ENCODE measurements at regions not wholly inside any gene's neighbourhood (a gene's known extent, or its start where the extent isn't known, plus 50 kb on each side); places are given as distances from the start of the nearest gene placed in this dataset.

DNA sequence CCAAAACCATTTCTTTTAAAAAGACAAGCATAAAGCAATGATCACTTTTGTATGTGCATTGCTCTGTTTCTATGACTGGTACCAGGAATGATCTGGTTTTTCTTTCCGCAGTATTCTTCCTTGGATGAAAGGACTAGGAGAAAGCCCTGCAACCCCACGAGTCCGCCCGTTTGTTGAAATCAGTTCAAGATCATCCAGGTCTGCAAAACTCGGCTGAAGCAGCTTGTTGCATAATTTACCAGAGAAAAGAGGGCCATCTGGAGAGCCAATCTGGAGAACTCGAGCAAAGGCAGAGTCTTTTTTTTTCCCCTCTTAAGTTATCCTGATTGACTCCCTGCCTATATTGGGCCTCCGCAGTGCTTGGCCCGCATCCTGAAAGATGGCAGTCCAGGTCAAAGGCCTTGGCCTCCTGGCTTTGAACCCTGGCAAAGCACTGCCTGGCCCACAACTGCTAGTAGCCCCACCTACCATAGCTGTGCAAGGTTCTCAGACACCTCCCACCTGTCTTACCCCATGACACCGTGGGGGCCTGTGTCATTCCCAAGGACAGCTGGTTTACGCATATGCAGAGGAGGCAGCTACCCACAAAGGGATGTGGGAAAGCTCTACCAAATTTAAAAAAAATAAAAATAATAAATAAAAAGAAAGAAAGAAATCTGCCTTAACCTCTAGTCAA, 572.2 kb downstream of the INHBA start:
- no peak overlapping the region for H3K27ac ChIP-seq
- TF ChIP-seq, protein P1, sequence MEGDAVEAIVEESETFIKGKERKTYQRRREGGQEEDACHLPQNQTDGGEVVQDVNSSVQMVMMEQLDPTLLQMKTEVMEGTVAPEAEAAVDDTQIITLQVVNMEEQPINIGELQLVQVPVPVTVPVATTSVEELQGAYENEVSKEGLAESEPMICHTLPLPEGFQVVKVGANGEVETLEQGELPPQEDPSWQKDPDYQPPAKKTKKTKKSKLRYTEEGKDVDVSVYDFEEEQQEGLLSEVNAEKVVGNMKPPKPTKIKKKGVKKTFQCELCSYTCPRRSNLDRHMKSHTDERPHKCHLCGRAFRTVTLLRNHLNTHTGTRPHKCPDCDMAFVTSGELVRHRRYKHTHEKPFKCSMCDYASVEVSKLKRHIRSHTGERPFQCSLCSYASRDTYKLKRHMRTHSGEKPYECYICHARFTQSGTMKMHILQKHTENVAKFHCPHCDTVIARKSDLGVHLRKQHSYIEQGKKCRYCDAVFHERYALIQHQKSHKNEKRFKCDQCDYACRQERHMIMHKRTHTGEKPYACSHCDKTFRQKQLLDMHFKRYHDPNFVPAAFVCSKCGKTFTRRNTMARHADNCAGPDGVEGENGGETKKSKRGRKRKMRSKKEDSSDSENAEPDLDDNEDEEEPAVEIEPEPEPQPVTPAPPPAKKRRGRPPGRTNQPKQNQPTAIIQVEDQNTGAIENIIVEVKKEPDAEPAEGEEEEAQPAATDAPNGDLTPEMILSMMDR (IDR thresholded peaks at IDR 0.05), result no peak
- no peak for TF ChIP-seq EP300 (IDR thresholded peaks at IDR 0.05)
- TF ChIP-seq POLR2A (IDR thresholded peaks at IDR 0.05), result no peak
- no peaks in the 10 kb centered on the region for H3K9me3 ChIP-seq
- no peaks in the 10 kb centered on the region for H3K36me3 ChIP-seq
- DNase-seq, result no peak
- no peaks in the 10 kb centered on the region for H3K27me3 ChIP-seq
- no peak overlapping the region for H3K4me3 ChIP-seq
- WGBS, 3 donors, result 60 to 70% (median 69%) methylated on average over 10 of the region's 10 CpGs
- no peaks in the 10 kb centered on the region for H3K4me1 ChIP-seq (ENCODE audit: insufficient read depth)
- intact Hi-C loops (cut with DNase I), result no loop called here

DNA sequence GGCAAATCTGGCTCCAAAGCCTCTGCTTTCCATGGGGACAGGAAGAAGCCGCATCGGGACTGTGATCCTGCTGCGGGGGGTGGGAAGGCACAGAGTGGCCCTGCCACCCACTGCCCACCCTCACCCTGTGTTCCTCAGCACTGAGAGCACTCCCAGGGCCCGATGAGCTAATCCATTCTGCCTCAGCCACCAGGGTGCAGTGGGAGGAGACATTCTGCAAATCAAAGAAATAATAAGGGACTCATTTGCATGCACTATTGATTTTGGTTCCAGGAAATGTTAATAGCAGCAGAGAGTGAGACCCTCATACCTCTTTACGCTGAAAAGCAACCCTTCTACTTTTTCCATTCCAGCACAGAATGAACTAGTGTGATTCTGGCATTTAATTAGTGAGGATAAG, 572.8 kb downstream of the INHBA start:
- WGBS, 3 donors, result 85 to 88% (median 86%) methylated on average over 5 of the region's 5 CpGs
- Histone ChIP-seq H3K27me3 (no peaks in the 10 kb centered on the region), H3K9me3 (no peaks in the 10 kb centered on the region), H3K36me3 (no peaks in the 10 kb centered on the region), H3K4me1 (ENCODE audit: insufficient read depth) (no peaks in the 10 kb centered on the region), H3K27ac (no peak overlapping the region), H3K4me3 (no peak overlapping the region)
- intact Hi-C loops (cut with DNase I), result no loop called here
- TF ChIP-seq EP300 (IDR thresholded peaks at IDR 0.05), result no peak
- TF ChIP-seq POLR2A (IDR thresholded peaks at IDR 0.05), result no peak
- TF ChIP-seq, protein P1 (IDR thresholded peaks at IDR 0.05), result no peak
- DNase-seq, result no peak

DNA sequence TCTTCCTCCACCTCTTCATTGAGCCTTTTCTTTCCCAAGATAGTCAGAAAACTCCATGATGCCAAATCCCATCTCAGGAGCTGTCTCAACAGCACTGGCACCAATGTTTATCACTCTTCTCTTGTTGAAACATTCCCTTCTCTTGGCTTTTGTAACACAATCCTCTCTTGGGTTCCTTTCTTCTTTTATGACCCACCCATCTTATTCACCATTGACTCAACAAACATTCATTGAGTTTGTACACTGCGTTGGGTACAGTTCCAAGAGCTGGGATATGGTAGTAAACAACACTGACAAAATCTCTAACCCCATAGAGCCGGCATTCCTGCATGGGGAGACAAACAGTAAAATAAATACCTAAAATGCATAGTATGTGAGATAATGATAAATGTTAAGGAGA, 577.5 kb downstream of the INHBA start:
- Histone ChIP-seq H3K4me3 (no peak overlapping the region), H3K9me3 (no peaks in the 10 kb centered on the region), H3K36me3 (no peaks in the 10 kb centered on the region), H3K27ac (no peak overlapping the region), H3K27me3 (no peaks in the 10 kb centered on the region), H3K4me1 (ENCODE audit: insufficient read depth) (no peaks in the 10 kb centered on the region)
- 90 to 98% (median 93%) methylated on average over 2 of the region's 2 CpGs for WGBS, 3 donors
- intact Hi-C loops (cut with DNase I), result no loop called here
- no peak for TF ChIP-seq EP300 (IDR thresholded peaks at IDR 0.05)
- TF ChIP-seq, protein P1 (IDR thresholded peaks at IDR 0.05), result no peak
- no peak for TF ChIP-seq POLR2A (IDR thresholded peaks at IDR 0.05)
- no peak for DNase-seq

DNA sequence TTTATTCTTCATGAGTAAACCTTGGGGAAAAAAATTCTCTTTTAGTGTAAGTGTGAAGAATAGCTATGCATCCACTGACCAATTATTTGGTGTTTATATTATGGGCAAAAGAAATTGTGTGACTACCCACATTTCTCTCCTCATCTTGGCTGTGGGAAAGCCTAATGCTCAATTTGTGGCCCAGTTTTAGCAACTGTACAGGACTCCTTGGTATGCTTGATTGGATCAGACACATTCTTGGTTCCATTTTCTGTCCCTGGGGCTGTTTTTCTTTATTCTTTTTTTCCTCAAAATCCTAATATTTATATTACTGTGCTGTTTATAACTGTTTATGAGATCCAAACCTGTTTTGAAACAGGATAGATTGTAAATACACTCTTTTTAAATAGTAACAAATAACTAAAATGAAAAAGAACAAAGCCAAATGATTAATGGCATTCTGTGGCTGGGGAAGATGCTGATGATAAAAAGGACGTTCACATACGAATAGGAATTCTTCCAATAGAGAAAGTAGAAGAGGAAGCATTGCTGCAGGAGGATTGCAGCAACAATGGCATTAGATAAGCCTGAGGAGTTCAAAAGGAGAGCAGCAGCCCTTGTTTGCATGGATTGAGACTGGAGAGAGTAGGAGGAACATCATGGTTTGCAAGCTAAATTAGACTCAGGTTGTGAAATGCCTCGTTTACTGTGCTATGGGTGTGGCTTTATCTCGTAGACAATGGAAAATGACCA, 580.5 kb downstream of the INHBA start:
- Histone ChIP-seq H3K36me3 (no peaks in the 10 kb centered on the region), H3K9me3 (no peaks in the 10 kb centered on the region), H3K4me3 (no peak overlapping the region), H3K27ac (no peak overlapping the region), H3K27me3 (no peaks in the 10 kb centered on the region), H3K4me1 (ENCODE audit: insufficient read depth) (no peaks in the 10 kb centered on the region)
- TF ChIP-seq POLR2A (IDR thresholded peaks at IDR 0.05) (no peak), EP300 (IDR thresholded peaks at IDR 0.05) (no peak)
- TF ChIP-seq, protein P1 (IDR thresholded peaks at IDR 0.05), result no peak
- intact Hi-C loops (cut with DNase I), result no loop called here
- DNase-seq, result no peak
- 46 to 55% (median 53%) methylated on average over 4 of the region's 4 CpGs for WGBS, 3 donors
